ENCODE measurements at regions not wholly inside any gene's neighbourhood (a gene's known extent, or its start where the extent isn't known, plus 50 kb on each side); places are given as distances from the start of the nearest gene placed in this dataset.

- WGBS (ENCODE audit: insufficient coverage, low coverage, low lambda C conversion rate, missing lambda C conversion rate), result 84% methylated on average over 7 of the region's 7 CpGs
- intact Hi-C loops (cut with DNase I), result no loop called here
- no peak for TF ChIP-seq POLR2A (IDR thresholded peaks at IDR 0.05)
- TF ChIP-seq CTCF (IDR thresholded peaks at IDR 0.05), result no peak
- no peak for DNase-seq
- Histone ChIP-seq H3K27ac (no peak overlapping the region), H3K4me1 (no peaks in the 10 kb centered on the region), H3K36me3 (no peaks in the 10 kb centered on the region), H3K27me3 (no peaks in the 10 kb centered on the region), H3K9me3 (no peaks in the 10 kb centered on the region), H3K4me3 (no peak overlapping the region)
- no peak for ATAC-seq
Observed at GRCh38 chr12:128205758-128206157, 61.2 kb upstream of the TMEM132C start.

Small RNA genes lying in the stretch of these regions (small RNA-seq; reads per million reads assigned to genes)
- gene AC006065.2, result 0 reads per million in 2 experiments
- 0 reads per million in 2 experiments for gene AC073913.2
- gene HSPE1P20, result 0 reads per million in 2 experiments
- gene RF00019, result 0 reads per million in 2 experiments
- gene RNU1-104P, result 0 reads per million in 2 experiments
